Keratinocyte (primary cell): ENCODE measurements at regions not wholly inside any gene's neighbourhood (a gene's known extent, or its start where the extent isn't known, plus 50 kb on each side); places are given as distances from the start of the nearest gene placed in this dataset.

ENCODE experiments used
- DNase-seq: peaks from one replicate; pipeline ENCODE4 v3.0.0-alpha.2; 2011; ENCODE audit warnings: low read depth, missing footprints, low spot score
- FAIRE-seq: peaks from 2 replicates; lab custom pipeline; 2011; peaks lifted over from hg19 to GRCh38; lab: Jason Lieb, UNC
- H2AFZ ChIP-seq: 2 replicates; pipeline ENCODE4 v1.6.0; 2012; ENCODE audit warnings: low read length, control low read depth, inconsistent platforms; ENCODE audit not compliant: control insufficient read depth
- H3K27ac ChIP-seq: 2 replicates; pipeline ENCODE4 v1.5.1; 2011; ENCODE audit warnings: low read length; ENCODE audit not compliant: control insufficient read depth, insufficient read depth
- H3K27me3 ChIP-seq: 3 replicates; pipeline ENCODE4 v1.6.0; 2011; ENCODE audit warnings: low read length; ENCODE audit not compliant: control insufficient read depth, insufficient read depth; ENCODE audit errors: extremely low read depth
- H3K36me3 ChIP-seq, 2 experiments: 2 replicates in 1 of 2; 3 replicates in 1 of 2; pipeline ENCODE4 v1.5.1; 2011; ENCODE audit warnings: low read length in 2 of 2, mild to moderate bottlenecking in 1 of 2; ENCODE audit not compliant: control insufficient read depth in 2 of 2, insufficient read depth in 2 of 2; ENCODE audit errors: extremely low read depth in 1 of 2
- H3K4me1 ChIP-seq: 3 replicates; pipeline ENCODE4 v1.5.1; 2011; ENCODE audit warnings: low read length; ENCODE audit not compliant: control insufficient read depth, insufficient read depth; ENCODE audit errors: extremely low read depth
- H3K4me2 ChIP-seq: 3 replicates; pipeline ENCODE4 v1.6.0; 2011; ENCODE audit warnings: low read depth, low read length; ENCODE audit not compliant: control insufficient read depth, insufficient read depth; ENCODE audit errors: extremely low read depth
- H3K4me3 ChIP-seq, 3 experiments: fragments of 200-600 bp in 1 of 3; sonication (generic) in 1 of 3; 2 replicates in 2 of 3; 3 replicates in 1 of 3; pipeline ENCODE4 v1.5.1; 2011 to 2016; ENCODE audit warnings: low read length in 3 of 3, mild to moderate bottlenecking in 3 of 3, control low read depth in 2 of 3, inconsistent platforms in 1 of 3, low read depth in 1 of 3, mixed read lengths in 1 of 3, mixed run types in 1 of 3, moderate library complexity in 1 of 3; ENCODE audit not compliant: control insufficient read depth in 2 of 3, insufficient read depth in 2 of 3; ENCODE audit errors: extremely low read depth in 1 of 3
- H3K79me2 ChIP-seq: 2 replicates; pipeline ENCODE4 v1.6.0; 2012; ENCODE audit warnings: low read length; ENCODE audit not compliant: control insufficient read depth, insufficient read depth
- H3K9ac ChIP-seq: 3 replicates; pipeline ENCODE4 v1.6.0; 2011; ENCODE audit warnings: low read length; ENCODE audit not compliant: control insufficient read depth, insufficient read depth; ENCODE audit errors: extremely low read depth
- H3K9me1 ChIP-seq: 3 replicates; pipeline ENCODE4 v1.6.0; 2011; ENCODE audit warnings: low read length; ENCODE audit not compliant: control insufficient read depth, insufficient read depth; ENCODE audit errors: extremely low read depth
- H3K9me3 ChIP-seq: 2 replicates; pipeline ENCODE4 v1.5.1; 2012; ENCODE audit warnings: low read depth, low read length; ENCODE audit not compliant: control insufficient read depth
- H4K20me1 ChIP-seq: 3 replicates; pipeline ENCODE4 v1.6.0; 2011; ENCODE audit warnings: low read length; ENCODE audit not compliant: control insufficient read depth, insufficient read depth; ENCODE audit errors: extremely low read depth
- EZH2 ChIP-seq: IDR thresholded peaks from one replicate; pipeline ENCODE4 v1.6.1; 2012; ENCODE audit warnings: inconsistent platforms, mild to moderate bottlenecking, low read length, moderate library complexity
- dilution Hi-C: fragments of 300-500 bp; cut with MboI; formaldehyde crosslinking; loops from one replicate; pipeline ENCODE4 v1.7.0; 2020; ENCODE audit warnings: low sequenced_read_pairs; ENCODE audit not compliant: extremely low pct_ligation_motif_present
- TF ChIP-seq, protein P1 (sequence below), 3 experiments: IDR thresholded peaks in 1 of 3; conservative IDR thresholded peaks in 1 of 3; optimal IDR thresholded peaks in 1 of 3; 2 replicates in 2 of 3; 3 replicates in 1 of 3; pipeline versions ENCODE3 to v1.5.1; 2011; ENCODE audit warnings: low read length in 3 of 3, mild to moderate bottlenecking in 3 of 3, moderate library complexity in 2 of 3, control low read depth in 1 of 3, inconsistent platforms in 1 of 3; ENCODE audit not compliant: insufficient read depth in 2 of 3; ENCODE audit errors: extremely low read depth in 1 of 3

DNA sequence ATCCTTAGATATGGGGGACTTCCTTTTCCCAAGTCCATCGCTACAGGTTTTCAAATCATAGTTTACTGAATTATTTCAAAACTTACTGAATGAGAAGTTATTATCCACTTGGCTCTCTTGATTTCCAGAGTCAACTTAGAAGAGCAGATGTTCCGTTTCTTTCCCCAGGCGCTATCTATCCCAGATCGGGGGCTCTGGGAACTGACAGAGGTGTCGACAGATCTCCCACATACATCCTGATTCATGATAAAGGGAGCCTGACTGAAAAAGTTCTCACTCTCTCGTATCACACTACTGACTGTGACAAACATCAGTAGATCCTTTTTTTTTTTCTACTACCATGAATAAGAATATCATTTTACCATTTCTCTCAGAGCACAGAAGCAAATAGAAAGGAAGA lies 654.8 kb downstream of the RNF144B start:
- Histone ChIP-seq H3K79me2 (no peaks in the 10 kb centered on the region), H3K36me3 (no peaks in the 10 kb centered on the region), H3K27ac (no peak overlapping the region), H2AFZ (no peak overlapping the region), H3K4me3 (no peak overlapping the region), H4K20me1 (no peaks in the 10 kb centered on the region), H3K4me1 (no peaks in the 10 kb centered on the region), H3K9me1 (no peaks in the 10 kb centered on the region), H3K9me3 (no peaks in the 10 kb centered on the region), H3K27me3 (no peaks in the 10 kb centered on the region), H3K4me2 (no peak overlapping the region), H3K9ac (no peak overlapping the region)
- TF ChIP-seq, protein P1, sequence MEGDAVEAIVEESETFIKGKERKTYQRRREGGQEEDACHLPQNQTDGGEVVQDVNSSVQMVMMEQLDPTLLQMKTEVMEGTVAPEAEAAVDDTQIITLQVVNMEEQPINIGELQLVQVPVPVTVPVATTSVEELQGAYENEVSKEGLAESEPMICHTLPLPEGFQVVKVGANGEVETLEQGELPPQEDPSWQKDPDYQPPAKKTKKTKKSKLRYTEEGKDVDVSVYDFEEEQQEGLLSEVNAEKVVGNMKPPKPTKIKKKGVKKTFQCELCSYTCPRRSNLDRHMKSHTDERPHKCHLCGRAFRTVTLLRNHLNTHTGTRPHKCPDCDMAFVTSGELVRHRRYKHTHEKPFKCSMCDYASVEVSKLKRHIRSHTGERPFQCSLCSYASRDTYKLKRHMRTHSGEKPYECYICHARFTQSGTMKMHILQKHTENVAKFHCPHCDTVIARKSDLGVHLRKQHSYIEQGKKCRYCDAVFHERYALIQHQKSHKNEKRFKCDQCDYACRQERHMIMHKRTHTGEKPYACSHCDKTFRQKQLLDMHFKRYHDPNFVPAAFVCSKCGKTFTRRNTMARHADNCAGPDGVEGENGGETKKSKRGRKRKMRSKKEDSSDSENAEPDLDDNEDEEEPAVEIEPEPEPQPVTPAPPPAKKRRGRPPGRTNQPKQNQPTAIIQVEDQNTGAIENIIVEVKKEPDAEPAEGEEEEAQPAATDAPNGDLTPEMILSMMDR (optimal IDR thresholded peaks at IDR 0.05 in 1 of 3, IDR thresholded peaks at IDR 0.05 in 1 of 3, conservative IDR thresholded peaks at IDR 0.05 in 1 of 3; ENCODE audit: extremely low read depth in 1 of 3, insufficient read depth in 2 of 3, low read length in 3 of 3), result no peak
- no peak for TF ChIP-seq EZH2
- dilution Hi-C loops, result no loop called here
- FAIRE-seq, result no peak
- no peak for DNase-seq

DNA sequence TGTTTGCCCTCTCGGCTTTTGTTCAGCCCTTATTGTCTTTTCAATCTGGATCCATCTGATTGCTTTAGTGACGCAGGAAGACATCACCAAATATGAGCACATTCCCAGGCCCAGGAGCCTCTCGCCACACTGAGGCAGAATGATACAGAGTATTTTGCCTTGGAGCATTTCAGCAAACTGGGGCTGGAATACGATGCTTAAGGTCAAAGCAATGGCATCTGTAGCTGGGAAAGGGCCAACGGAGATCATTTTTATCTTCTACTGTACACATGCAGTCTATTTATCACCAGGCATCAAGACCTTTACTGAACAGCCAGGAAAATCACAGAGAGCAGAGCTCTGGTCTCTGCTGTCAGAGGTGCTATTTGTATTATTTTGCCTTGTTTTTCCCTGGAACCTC lies 655.3 kb downstream of the RNF144B start:
- Histone ChIP-seq H3K4me2 (no peak overlapping the region), H3K27ac (no peak overlapping the region), H3K9me3 (no peaks in the 10 kb centered on the region), H3K36me3 (no peaks in the 10 kb centered on the region), H3K4me3 (no peak overlapping the region), H3K9ac (no peak overlapping the region), H3K4me1 (no peaks in the 10 kb centered on the region), H4K20me1 (no peaks in the 10 kb centered on the region), H3K27me3 (no peaks in the 10 kb centered on the region), H3K79me2 (no peaks in the 10 kb centered on the region), H3K9me1 (no peaks in the 10 kb centered on the region), H2AFZ (no peak overlapping the region)
- DNase-seq (no peak), FAIRE-seq (no peak)
- dilution Hi-C loops, result no loop called here
- TF ChIP-seq, protein P1 (optimal IDR thresholded peaks at IDR 0.05 in 1 of 3, IDR thresholded peaks at IDR 0.05 in 1 of 3, conservative IDR thresholded peaks at IDR 0.05 in 1 of 3; ENCODE audit: extremely low read depth in 1 of 3, insufficient read depth in 2 of 3, low read length in 3 of 3), result no peak
- TF ChIP-seq EZH2, result no peak
